Smooth muscle cell (in vitro differentiated cells): ENCODE measurements at regions not wholly inside any gene's neighbourhood (a gene's known extent, or its start where the extent isn't known, plus 50 kb on each side); places are given as distances from the start of the nearest gene placed in this dataset.

Source experiments
- DNase-seq: peaks from one replicate; lab custom pipeline; 2025; ENCODE audit not compliant: unreplicated experiment; lab: John Stamatoyannopoulos, UW
- H2AFZ ChIP-seq: fragments of 200-600 bp; sonication (generic); 2 replicates; pipeline ENCODE4 v1.6.0; 2016; ENCODE audit warnings: antibody characterized with exemption, low read depth, mild to moderate bottlenecking
- H3F3A ChIP-seq: fragments of 200-600 bp; sonication (generic); 2 replicates; pipeline ENCODE4 v1.6.0; 2017; ENCODE audit warnings: antibody characterized with exemption, low read depth
- H3K27ac ChIP-seq: fragments of 200-600 bp; sonication (generic); 2 replicates; pipeline ENCODE4 v1.5.1; 2016; ENCODE audit warnings: low read depth, mild to moderate bottlenecking
- H3K27me3 ChIP-seq: fragments of 200-600 bp; sonication (generic); 2 replicates; pipeline ENCODE4 v1.6.1; 2016; ENCODE audit warnings: low read depth, mild to moderate bottlenecking
- H3K36me3 ChIP-seq: fragments of 200-600 bp; sonication (generic); 2 replicates; pipeline ENCODE4 v1.5.1; 2016; ENCODE audit warnings: low read depth
- H3K4me1 ChIP-seq: fragments of 200-600 bp; sonication (generic); 2 replicates; pipeline ENCODE4 v1.5.1; 2016; ENCODE audit warnings: low read depth
- H3K4me2 ChIP-seq: fragments of 200-600 bp; sonication (generic); 2 replicates; pipeline ENCODE4 v1.6.0; 2016; ENCODE audit warnings: mild to moderate bottlenecking
- H3K4me3 ChIP-seq: fragments of 200-600 bp; sonication (generic); 2 replicates; pipeline ENCODE4 v1.5.1; 2016; ENCODE audit warnings: mild to moderate bottlenecking
- H3K79me2 ChIP-seq: fragments of 200-600 bp; sonication (generic); 2 replicates; pipeline ENCODE4 v1.6.0; 2016; ENCODE audit warnings: low read depth, mild to moderate bottlenecking
- H3K9ac ChIP-seq: fragments of 200-600 bp; sonication (generic); 2 replicates; pipeline ENCODE4 v1.6.0; 2016; ENCODE audit warnings: low read depth
- H3K9me3 ChIP-seq: fragments of 200-600 bp; sonication (generic); replicated peaks from 2 replicates; pipeline ENCODE4 v1.5.1; 2016; ENCODE audit warnings: low read depth
- H4K20me1 ChIP-seq: fragments of 200-600 bp; sonication (generic); 2 replicates; pipeline ENCODE4 v1.6.0; 2016; ENCODE audit warnings: low read depth
- CTCF ChIP-seq: fragments of 200-600 bp; sonication (generic); IDR thresholded peaks from 2 replicates; pipeline ENCODE4 v1.5.1; 2017; ENCODE audit warnings: borderline replicate concordance, mild to moderate bottlenecking, antibody characterized with exemption; ENCODE audit not compliant: insufficient read depth, poor library complexity, severe bottlenecking
- WGBS: methylation state at CpG from one replicate; pipeline ENCODE4 v1.1.7; 2016; ENCODE audit warnings: low lambda C conversion rate; 5-methylcytosine and 5-hydroxymethylcytosine counted together

- TF ChIP-seq CTCF, result no peak
- no peak for DNase-seq
- Histone ChIP-seq H3K4me1 (no peaks in the 10 kb centered on the region), H3K79me2 (no peaks in the 10 kb centered on the region), H3K27ac (no peak overlapping the region), H4K20me1 (no peaks in the 10 kb centered on the region), H3K4me3 (no peak overlapping the region), H3K4me2 (no peak overlapping the region), H2AFZ (no peak overlapping the region), H3K27me3 (no peaks in the 10 kb centered on the region), H3K9me3 (no peaks in the 10 kb centered on the region), H3K9ac (no peak overlapping the region), H3K36me3 (no peaks in the 10 kb centered on the region), H3F3A (no peaks in the 10 kb centered on the region)
- 90% methylated on average over 2 of the region's 2 CpGs for WGBS
Measured at GRCh38 chr13:83423381-83423780, 458.9 kb downstream of the SLITRK1 start.

- DNase-seq, result no peak
Measured at GRCh38 chr13:83414393-83414792, 467.9 kb downstream of the SLITRK1 start.

GRCh38 chr13:83386609-83387008 is 495.7 kb downstream of the SLITRK1 start:
- Histone ChIP-seq H2AFZ (no peak overlapping the region), H3K27me3 (no peaks in the 10 kb centered on the region), H3K9ac (no peak overlapping the region), H3K9me3 (no peaks in the 10 kb centered on the region), H3K4me1 (no peaks in the 10 kb centered on the region), H3K36me3 (no peaks in the 10 kb centered on the region), H3K4me2 (no peak overlapping the region), H3K4me3 (no peak overlapping the region), H3F3A (no peaks in the 10 kb centered on the region), H3K27ac (no peak overlapping the region), H4K20me1 (no peaks in the 10 kb centered on the region), H3K79me2 (no peaks in the 10 kb centered on the region)
- TF ChIP-seq CTCF, result no peak
- WGBS, result 95% methylated on average over 1 of the region's 1 CpG
- no peak for DNase-seq

More at GRCh38 chr13:83414393-83414792, 467.9 kb downstream of the SLITRK1 start:
- H3K27ac ChIP-seq, result no peak overlapping the region
- no peaks in the 10 kb centered on the region for H3K4me1 ChIP-seq
- no peaks in the 10 kb centered on the region for H3K79me2 ChIP-seq
- no peak overlapping the region for H3K4me3 ChIP-seq
- no peaks in the 10 kb centered on the region for H3K36me3 ChIP-seq
- H3K27me3 ChIP-seq, result no peaks in the 10 kb centered on the region
- no peaks in the 10 kb centered on the region for H4K20me1 ChIP-seq
- H2AFZ ChIP-seq, result no peak overlapping the region
- no peaks in the 10 kb centered on the region for H3F3A ChIP-seq
- no peak overlapping the region for H3K9ac ChIP-seq
- no peak overlapping the region for H3K4me2 ChIP-seq
- H3K9me3 ChIP-seq, result no peaks in the 10 kb centered on the region
- 80% methylated on average over 4 of the region's 4 CpGs for WGBS
- TF ChIP-seq CTCF, result no peak

GRCh38 chr13:83378908-83379307 is 503.4 kb downstream of the SLITRK1 start:
- no peaks in the 10 kb centered on the region for H3K27me3 ChIP-seq
- H3F3A ChIP-seq, result no peaks in the 10 kb centered on the region
- H3K4me1 ChIP-seq, result no peaks in the 10 kb centered on the region
- no peak overlapping the region for H3K4me2 ChIP-seq
- H3K9me3 ChIP-seq, result no peaks in the 10 kb centered on the region
- no peaks in the 10 kb centered on the region for H3K36me3 ChIP-seq
- H3K9ac ChIP-seq, result no peak overlapping the region
- H3K4me3 ChIP-seq, result no peak overlapping the region
- H3K79me2 ChIP-seq, result no peaks in the 10 kb centered on the region
- H4K20me1 ChIP-seq, result no peaks in the 10 kb centered on the region
- WGBS, result 44% methylated on average over 1 of the region's 1 CpG
- no peak for TF ChIP-seq CTCF
- DNase-seq, result no peak
- H2AFZ ChIP-seq, result no peak overlapping the region
- no peak overlapping the region for H3K27ac ChIP-seq
